GM21528 (cell line): ENCODE measurements at regions not wholly inside any gene's neighbourhood (a gene's known extent, or its start where the extent isn't known, plus 50 kb on each side); places are given as distances from the start of the nearest gene placed in this dataset.
"Not testable (repeated sequence)": the region's sequence is repeated elsewhere in the genome, so short reads cannot be mapped to it uniquely, and the experiment has no call there.

ENCODE experiments used
- ATAC-seq: cut with Tn5 transposase; IDR thresholded peaks from one replicate; pipeline ENCODE4 v1.9.1; 2021; ENCODE audit warnings: mild to moderate bottlenecking, moderate library complexity; ENCODE audit not compliant: unreplicated experiment, low FRiP score

DNA sequence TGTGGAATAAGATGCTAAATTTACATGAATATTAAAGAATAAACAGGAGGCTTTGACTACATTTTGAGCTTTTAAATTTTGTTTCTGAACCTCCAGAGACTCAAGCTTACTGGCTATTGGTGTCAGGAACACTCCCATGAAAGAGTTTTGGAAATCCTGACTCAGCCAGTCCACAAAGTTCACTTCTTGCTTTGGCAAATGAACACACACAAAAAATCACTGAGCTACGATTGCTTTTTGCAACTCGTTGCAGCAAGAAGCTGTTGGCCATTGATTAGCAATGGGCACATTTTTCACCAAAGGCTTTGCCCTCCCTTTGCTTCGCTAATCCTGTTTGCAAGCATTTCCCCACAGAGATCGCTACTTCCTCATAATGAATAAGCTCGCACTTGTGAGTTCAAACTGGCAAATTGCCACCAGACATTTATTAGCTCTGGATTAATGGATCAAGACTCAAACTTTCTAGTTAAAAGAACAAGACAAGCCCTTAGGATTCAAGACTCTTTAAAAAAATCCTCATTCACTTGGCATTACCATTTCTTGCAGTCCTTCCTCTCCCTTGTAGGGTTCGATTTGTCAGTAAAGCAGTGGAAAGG, 343.2 kb upstream of the ONECUT1 start:
- ATAC-seq = no peak

DNA sequence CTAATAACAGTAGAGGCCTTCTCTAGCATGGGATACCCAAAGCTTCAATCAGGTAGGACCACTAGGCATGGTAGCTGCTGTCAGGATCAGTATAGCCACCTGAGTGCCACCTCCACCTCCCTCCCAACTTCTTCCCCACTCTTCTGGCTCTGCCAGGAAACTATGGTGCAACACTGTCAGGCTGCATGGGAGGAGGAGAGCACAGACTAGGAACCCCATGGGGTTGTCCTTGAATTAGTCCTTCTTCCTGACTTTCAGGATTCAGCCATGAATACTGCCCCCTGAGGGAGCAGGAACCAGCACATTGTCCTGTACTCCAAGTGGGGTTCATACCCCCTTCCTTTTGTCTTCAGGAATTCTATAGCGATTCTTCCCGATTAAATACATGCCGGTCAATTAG, 340.8 kb upstream of the ONECUT1 start:
- ATAC-seq = no peak

DNA sequence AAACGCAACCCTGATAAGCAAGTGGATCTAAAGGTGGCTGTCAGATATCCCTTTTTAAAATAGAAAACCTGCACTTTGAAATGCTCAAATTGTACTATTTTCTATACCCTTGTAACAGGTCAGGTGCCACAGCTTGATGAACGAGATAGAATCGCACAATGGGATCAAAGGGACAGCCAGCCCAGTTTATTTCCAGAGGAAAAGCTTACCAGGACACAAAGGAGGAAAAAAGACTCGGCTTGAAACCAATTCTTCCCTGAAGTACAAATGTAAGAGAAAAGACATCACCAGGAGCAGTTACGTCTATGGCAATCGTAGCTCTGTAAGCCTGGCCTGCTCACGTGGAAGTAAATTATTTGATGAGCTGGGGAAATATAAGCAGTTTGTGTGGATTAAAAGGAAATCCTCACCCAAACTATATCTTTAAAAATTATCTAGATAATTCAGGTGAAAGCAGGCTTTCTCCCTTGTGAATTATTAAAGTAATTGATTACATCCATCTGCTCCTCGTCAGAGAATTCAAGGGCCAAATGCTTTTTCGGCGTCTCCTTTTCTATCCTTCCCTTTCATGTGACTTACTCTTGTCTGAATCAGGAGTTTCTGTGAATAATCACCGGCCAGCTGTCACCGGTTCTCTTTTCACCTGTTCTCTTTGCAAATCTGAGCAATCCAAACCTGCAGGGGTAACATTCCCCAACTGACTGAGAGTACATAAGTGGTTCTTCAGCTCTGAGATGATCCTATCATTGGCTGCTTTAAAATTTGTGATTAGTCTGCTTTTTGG, 339.2 kb upstream of the ONECUT1 start:
- no peak for ATAC-seq

DNA sequence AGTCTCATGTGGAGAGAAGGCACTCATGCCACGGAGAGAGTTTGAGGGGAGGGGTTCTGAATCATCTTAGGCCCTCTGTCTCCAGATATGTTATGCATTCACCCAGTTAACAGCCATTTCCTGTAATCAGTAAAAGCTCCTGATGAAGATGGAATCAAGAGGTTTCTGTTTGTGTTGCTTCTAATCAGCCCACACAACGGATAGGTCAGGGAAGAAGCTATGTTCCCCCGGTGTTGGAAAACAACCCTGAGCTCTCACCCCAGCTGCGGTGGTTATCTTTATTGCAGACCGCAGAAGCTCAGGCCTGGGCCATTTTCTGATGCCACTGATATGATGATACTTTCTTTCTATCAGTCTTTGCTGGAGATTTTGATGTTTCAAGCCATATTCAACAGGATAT, 338.5 kb upstream of the ONECUT1 start:
- ATAC-seq = no peak

DNA sequence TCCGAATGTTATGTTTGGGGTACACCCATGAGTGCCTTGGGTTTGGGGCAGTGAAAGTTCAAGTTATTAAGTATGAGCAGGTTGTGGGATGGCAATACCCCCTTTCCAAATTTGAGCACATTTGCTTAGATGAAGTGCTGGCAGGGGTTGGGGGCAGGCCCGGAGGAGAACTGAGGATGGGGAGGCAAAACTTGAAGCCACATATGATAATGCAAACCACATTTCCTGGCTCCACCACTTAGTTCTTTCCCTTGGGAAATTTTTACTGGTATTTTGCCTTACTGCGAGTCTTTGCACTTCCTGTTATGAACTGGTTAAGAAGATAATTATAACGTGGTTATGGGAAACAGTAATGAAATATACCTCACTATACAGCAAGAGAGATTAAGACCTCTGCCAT, 336.0 kb upstream of the ONECUT1 start:
- no peak for ATAC-seq

DNA sequence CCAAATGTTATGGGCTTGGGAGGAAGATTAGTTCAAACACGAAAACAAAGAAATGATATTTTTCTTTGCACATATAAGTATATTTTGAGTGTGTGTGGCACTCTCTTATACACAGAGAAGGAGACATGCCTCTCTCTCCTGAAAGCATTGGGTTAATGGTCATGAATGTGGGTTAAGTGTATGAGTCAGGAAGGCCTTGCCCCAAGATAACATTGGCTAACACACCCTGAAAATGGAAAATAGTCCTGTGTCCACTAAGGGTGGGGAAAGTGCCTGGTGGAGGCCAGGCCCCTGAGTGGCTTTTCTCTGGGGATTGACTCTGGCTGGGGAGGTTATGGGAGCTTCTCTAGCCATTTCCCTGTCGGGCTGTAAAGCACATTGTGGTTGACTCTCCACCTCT, 332.7 kb upstream of the ONECUT1 start:
- no peak for ATAC-seq

DNA sequence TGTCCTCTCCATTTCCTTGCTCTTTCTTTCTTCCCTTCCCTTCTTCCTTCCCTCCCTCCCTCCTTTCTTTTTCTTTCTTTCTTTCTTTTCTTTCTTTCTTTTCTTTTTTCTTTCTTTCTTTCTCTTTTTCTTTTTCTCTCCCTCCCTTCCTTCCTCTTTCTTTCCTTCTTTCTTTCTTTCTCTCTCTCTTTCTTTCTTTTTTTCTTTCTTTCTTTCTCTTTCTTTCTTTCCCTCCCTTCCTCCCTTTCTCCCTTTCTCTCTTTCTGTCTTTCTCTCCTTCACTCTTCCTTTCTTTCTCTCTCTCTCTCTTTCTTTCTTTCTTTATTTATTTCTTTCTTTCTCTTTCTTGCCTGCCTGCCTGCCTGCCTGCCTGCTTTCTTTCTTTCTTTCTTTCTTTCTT, 326.8 kb upstream of the ONECUT1 start:
- ATAC-seq = not testable (repeated sequence)

DNA sequence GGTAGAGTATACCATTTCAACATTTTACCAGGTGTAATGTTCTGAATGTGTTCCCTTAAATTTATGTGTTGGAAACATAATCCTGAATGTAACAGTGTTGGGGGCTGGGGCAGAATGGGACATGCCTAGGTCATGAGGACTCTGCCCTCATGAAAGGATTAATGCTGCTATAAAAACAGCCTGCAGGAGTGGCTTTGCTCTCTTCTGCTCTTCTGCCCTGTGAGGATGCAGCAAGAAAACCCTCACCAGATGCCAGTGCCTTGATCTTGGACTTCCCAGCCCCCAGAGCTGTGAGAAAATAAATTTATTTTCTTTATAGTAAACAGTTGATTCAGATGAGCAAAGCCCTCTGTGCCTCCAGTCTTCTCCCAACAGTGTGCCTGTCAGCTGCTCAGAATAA, 326.0 kb upstream of the ONECUT1 start:
- no peak for ATAC-seq

DNA sequence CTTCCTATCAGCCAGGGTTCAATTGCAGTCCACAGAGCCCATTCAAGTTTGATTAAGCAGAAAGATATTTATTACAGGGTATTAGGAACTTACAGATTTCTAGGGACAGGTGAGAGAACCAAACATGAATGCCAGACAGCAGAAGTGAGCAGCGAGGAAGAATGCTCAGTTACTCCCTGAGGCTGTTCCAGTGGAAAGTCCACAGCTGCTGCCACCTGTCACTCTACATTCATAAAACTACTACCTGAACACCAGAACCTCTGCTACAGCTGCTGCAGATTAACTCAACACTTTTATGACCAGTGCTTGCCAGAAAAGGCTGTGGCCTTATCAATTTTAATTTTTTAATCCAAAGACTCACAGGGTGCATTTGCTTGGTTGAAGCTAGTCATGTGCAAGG, 325.4 kb upstream of the ONECUT1 start:
- no peak for ATAC-seq

DNA sequence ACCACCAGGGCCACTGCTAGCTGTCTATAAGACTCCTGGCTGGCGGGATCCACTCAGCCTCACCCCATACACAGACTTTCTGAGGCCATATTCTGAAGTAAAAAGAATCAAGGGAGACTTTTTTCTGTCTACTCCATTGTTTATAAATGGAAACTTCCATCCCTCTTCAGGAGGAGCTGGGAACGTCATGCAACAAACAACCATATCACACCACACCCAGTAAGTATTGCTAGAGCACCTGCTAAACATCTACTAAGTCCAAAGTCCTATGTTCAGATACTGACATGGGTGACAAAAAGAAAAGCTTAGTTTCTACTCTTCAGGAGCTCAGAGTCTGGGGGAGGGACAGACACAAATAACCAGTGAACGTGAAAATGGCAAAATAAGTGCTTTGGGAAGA, 324.8 kb upstream of the ONECUT1 start:
- no peak for ATAC-seq

DNA sequence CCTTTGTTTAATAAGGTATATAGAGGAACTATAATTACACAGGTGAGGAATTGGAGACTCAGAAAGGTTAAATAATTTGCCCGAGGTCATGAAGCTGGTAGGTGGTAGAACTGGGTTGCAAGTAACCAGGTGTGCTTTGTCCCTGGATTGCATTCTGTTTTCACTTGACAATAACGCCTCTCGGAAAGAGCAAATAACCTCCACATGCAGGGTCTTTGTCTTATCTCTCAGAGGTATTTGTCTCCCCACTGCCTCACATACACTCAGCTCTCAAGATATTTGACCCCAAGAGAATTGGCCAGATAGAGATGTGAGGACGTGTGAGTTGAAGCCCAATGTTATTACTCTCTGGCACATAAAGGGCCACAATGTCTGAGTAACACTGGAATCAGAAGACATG, 320.9 kb upstream of the ONECUT1 start:
- no peak for ATAC-seq

DNA sequence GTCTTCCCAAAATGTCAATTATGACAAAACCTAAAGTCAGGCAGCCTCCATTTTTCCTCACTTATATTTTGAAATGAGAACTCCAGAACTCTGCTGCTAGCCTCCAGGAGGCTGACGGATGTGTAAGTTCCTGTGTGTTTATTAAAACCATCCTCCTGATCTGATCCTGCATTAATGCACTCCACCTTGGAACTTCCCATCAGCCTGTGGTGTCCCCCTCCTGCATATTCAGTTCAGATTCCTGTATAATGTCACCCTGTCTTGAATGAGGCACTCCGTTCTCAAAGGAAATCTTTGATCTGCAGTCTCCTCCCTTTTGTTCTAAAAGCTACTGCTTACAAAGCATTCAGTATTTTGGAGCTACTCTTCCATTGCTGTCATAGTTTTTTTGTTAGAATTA, 318.2 kb upstream of the ONECUT1 start:
- no peak for ATAC-seq

DNA sequence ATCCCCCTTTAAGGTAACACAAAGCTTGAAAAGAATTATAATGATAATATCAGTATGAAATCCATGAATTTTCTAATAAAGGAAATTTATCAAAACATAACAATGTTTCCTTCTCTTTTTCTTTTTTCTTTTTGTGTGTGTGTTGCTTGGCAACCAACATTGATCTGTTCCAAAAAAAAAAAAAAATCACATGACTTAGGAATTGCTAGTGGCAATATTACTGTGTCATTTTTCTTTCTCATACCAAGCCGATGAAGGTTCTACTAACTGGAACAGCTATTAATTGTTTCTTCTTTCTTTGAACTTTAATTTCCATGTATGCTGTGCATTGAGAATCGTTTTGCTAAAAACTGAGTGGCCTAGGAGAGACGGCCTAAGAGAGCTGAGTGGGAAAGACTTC, 317.7 kb upstream of the ONECUT1 start:
- ATAC-seq = no peak

DNA sequence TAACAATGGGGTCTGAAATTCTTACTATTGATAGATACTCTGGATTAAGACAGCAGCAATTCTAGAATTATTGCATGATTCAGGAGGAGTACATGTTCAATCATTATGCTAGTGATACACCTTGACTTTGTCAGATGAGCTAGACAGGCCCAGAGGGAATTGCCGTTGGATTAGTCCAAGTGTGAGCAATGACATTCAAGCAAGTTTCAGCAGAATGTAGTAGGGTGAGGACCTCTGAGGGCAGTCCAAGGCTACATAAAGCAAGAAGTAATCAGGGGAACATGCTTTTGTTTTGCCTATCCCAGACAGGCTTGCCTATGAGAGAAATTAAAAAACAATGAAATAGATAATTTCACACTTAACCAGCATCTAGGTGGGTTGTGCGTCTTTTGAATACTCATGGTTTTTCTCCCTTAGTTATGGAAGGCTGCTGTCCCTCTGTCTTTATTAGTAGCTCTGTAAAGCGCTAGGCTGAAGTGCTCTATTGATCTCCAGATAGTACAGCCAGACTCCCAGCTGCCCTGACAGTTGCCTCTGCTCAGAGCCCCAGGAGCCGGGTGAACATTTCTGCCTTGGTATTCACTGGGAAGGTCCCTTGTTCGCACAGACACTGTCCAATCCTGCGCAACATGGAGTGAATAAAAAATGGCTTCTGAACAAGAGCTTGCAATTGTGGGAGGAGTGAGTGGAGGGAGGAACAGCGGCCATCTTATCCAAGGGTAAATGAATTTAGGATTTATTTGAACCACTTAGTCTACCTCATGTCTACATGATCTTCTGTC, 316.6 kb upstream of the ONECUT1 start:
- ATAC-seq = no peak

DNA sequence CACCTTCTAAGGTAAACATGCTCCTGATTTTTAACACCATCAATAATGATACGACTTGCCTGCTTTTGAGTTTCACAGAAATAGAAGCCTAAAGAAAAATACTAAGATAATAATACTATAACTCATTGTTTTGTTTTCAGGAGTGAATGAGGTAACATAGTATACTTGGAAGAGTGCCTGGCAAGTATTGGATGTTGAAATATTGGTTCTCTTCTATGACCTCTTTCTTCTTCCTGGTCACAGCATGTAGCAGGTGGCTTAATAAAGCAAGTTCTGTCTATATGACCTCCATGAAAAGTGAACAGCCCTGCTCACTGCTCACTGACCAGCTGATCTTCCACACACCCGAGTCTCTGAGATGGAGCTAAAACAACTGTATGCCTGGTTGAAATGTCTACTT, 312.3 kb upstream of the ONECUT1 start:
- no peak for ATAC-seq

DNA sequence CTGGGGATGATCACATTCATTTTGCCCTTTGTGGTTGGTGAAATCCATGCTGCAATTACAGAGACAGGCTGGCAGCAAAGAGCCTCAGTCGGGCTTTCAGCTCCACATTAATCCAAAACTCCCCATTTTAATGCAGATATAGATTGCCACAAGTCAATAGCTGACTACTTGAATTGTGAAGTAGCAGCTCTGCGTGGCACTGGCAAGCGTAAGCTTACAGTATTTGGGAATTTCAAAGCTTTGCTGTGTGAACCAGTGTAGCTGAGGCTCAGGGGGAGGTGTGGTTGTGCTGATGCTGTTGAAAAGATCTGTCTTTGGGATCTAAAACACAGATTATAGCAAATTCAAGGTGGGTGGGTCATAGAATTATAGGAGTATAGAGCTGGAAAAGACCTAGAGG, 290.3 kb upstream of the ONECUT1 start:
- no peak for ATAC-seq

DNA sequence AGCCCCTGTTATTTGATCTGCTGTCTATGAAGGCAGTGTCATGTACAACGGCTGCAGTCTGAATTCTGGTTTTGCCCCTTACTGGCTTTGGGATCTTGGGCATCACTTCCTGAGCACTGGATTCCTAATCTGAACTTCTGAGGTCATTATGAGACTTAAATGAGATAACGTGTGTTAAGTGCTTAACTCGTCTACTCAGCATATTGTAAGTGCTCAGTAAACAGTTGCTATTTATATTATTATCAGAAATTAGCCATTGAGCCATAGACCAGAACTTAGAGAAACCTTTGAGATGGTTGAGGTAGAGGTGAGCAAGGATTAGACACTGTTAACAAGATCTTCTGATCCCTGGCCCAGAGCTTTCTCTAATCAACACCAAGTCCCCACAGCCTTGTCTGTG, 284.1 kb upstream of the ONECUT1 start:
- ATAC-seq = no peak

DNA sequence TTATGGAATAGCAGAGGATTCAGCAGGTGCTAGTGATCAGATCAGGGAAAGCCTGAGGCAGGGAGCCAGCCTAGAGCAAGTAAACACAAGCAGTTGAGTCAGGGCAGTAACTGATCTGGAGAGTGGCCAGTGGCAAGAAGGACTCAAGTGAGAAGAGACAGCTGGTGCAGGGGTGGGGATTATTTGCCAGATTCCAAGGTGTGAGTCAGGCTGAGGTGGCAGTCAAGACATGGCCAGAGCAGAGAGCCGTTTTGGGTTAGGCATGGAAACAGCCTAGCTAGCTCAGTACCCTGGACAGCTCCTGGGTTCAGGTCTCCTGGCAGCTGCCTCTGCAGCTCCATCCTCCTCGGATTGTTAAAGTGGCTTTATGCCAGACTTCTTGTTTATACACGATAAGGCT, 281.9 kb upstream of the ONECUT1 start:
- no peak for ATAC-seq

DNA sequence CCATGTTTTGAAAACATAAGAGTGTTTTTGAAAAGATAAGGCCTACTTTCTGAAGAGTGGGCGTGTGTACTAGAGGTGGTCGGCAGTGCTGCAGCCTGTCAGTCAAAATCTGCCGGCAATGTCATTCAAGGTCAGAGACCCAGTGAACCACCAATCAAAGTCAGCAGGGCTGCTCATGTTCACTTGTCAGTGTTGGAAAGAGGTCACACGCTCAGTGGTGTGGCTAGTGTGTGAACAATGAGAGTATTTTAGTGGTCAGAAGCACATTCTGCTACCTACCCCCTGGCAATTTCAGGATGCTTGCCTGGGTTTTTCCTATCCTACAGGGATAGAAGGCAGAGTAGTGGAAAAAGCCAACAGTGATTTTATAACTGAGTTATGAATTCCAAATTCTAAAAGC, 278.5 kb upstream of the ONECUT1 start:
- no peak for ATAC-seq

DNA sequence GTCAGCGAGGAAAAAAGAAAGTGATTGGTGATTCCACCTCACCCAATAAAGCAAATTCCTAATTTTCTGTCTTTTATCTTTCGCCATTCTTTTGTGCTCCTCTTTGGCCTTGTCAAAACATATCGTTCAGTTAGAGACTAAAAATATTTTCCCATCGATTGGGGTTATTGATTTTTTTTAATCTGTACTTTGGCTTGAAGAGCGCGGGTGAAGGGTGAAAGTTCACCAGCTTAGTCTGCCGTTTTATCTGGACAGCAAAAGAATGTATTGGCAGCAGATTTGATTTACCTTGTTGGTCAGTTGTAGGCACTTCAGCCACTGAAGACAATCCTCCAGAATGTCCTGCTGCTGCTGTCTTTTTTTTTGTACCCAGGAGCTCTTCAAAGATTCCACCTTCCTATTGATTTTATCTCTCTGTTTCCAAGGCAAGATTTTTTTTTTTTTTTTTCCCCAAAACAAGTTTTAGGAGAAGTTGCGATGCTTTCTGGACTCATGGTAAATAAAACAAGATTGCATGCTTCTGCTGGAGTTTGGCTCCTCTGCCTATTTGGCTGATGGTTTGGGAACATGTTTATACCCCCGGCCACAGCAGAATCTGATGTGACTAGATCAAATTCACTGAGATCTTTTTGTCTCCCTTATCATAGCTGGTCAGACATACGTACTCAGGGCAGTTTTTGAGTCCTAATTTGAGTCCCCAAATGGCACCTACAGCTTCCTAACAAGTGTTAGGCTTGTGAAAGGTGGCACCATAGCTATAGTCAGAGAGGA, 269.3 kb upstream of the ONECUT1 start:
- no peak for ATAC-seq

DNA sequence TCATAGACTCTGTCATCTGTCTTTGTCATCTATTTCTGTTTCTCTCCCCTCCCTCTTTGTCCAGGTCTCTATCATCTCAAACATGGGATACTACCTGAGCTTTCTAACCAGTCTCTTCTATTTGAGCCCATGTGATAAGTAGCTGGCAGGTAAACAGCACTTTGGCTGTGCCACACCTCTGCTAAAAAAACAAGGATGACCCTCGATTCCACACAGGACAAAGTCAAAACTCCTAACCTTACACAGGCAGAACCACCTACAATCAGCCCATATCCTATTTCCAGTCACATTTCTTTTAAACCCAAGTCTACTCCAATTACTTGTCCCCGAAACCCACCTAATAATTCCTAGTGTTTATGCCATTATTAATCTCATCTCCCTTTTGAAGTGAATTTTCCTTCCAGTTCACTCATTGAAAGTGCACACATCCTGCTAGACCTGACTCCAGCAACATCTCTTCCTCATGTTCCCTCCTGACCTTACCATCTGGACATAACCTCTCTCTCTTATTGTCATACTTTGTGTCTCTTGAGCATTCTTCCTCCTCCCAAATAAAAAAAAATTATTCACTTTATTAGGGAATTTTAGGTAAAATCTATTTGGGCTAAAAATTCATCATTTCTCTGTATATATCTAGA, 256.1 kb upstream of the ONECUT1 start:
- no peak for ATAC-seq
